ENCODE measurements at regions not wholly inside any gene's neighbourhood (a gene's known extent, or its start where the extent isn't known, plus 50 kb on each side); places are given as distances from the start of the nearest gene placed in this dataset.

GRCh38 chr3:174786825-174787224, 72.3 kb upstream of the NAALADL2 start:
- DNase-seq: no peak

GRCh38 chr3:174791161-174791560, 68.0 kb upstream of the NAALADL2 start:
- no peak for DNase-seq

- no peak for DNase-seq
These were observed 66.3 kb upstream of the NAALADL2 start for GRCh38 chr3:174792864-174793263.

Measured in hippocampal formation (tissue), 2 donors.